ENCODE measurements at regions not wholly inside any gene's neighbourhood (a gene's known extent, or its start where the extent isn't known, plus 50 kb on each side); places are given as distances from the start of the nearest gene placed in this dataset.

DNA sequence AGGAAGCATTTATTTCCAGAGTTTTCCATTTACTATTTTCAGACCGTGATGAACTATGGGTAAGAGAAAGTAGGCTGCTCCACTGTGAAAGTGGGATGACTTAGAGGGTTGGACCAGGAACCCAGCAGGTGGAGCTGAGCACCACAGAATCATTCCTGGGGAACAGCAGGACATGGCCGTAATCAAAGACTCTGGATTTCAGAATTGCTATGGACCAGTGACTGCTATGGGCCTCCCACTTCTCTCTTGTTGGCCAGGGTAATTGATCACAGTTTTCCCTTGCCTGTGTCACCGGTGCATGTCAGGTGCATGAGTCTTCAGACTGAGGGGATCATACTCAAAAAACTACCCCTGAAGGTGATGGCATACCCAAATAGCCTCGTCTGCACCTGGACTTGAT is 90.6 kb upstream of the GPC1 start:
- Histone ChIP-seq H3K4me3 (ENCODE audit: insufficient read depth, low read depth, low read length) (no peak overlapping the region), H3K4me1 (ENCODE audit: control insufficient read depth, insufficient read depth, low read length) (no peaks in the 10 kb centered on the region)

DNA sequence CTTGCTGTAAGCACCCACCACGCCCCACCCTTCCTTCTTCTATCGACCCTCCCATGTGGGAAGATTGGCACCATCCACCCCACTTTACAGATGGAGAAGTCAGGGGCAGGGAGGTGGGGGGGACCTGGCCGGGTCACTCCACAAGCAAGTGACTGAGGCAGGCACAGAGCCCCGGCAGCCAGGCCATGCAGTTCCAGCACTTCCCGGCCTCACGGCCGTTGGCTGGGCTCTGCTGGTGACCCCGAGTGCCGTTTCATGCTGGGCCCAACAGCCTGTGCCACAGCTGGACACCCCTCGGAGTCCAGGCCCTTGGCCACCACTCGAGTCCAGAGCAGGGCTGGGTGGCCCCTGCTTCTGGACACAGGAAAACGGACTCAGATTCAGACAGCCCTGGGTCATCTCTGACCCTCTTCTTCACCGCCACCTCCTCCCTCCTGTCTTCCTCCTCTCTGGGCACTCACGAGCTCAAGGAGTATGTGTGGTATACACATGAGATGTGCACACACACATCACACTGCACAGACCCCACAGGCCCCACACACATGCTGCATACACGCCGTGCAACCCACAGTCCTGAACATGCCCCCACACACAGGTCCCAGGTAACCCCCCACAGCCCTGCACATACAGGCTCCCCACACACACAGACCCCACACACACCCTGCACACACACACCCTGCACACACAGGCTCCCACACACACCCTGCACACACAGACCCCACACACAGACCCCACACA is 89.3 kb upstream of the GPC1 start:
- WGBS, 2 experiments, result 91 to 93% methylated on average over 15 to 16 of the region's 16 CpGs
- no peaks in the 10 kb centered on the region for H3K36me3 ChIP-seq (ENCODE audit: control insufficient read depth, insufficient read depth, low read length)
- H3K9me3 ChIP-seq (ENCODE audit: control insufficient read depth, low read length), result no peaks in the 10 kb centered on the region
- H3K27ac ChIP-seq (ENCODE audit: insufficient read depth, low read depth, low read length, poor library complexity, severe bottlenecking), result no peak overlapping the region
- H3K4me3 ChIP-seq (ENCODE audit: insufficient read depth, low read depth, low read length), result no peak overlapping the region
- no peaks in the 10 kb centered on the region for H3K4me1 ChIP-seq (ENCODE audit: control insufficient read depth, insufficient read depth, low read length)
- no peaks in the 10 kb centered on the region for H3K27me3 ChIP-seq (ENCODE audit: control insufficient read depth, insufficient read depth, low read length, poor library complexity, severe bottlenecking)

More for the DNA sequence above, 90.6 kb upstream of the GPC1 start:
- H3K36me3 ChIP-seq (ENCODE audit: control insufficient read depth, insufficient read depth, low read length), result no peaks in the 10 kb centered on the region
- WGBS, 2 experiments, result 91 to 92% methylated on average over 4 of the region's 4 CpGs
- H3K27me3 ChIP-seq (ENCODE audit: control insufficient read depth, insufficient read depth, low read length, poor library complexity, severe bottlenecking), result no peaks in the 10 kb centered on the region
- no peak overlapping the region for H3K27ac ChIP-seq (ENCODE audit: insufficient read depth, low read depth, low read length, poor library complexity, severe bottlenecking)
- H3K9me3 ChIP-seq (ENCODE audit: control insufficient read depth, low read length), result no peaks in the 10 kb centered on the region

DNA sequence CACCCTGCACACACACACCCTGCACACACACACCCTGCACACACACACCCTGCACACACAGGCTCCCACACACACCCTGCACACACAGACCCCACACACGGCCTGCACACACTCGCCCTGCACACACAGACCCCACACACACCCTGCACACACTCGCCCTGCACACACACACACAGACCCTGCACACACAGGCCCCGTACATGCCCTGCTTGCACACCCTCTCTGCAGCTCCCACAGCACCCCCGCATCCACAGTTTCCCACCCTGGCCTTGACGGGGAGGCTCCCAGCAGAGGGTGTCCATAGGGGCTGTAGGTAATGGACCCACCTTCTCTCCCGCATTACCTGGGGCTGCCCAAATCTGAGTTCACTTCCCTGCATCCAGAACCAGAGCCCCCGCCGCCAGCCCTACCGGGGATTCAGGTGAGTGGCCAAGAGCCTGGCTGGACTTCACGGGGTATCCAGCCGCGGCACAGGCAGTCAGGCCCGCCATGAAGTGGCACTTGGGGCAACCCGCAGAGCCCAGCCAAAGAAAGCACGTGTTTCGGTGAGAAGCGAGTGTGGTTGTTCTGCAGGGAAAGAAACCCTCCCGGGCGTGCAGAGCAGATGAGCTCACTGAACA is 88.6 kb upstream of the GPC1 start:
- H3K27me3 ChIP-seq (ENCODE audit: control insufficient read depth, insufficient read depth, low read length, poor library complexity, severe bottlenecking), result no peaks in the 10 kb centered on the region
- H3K4me3 ChIP-seq (ENCODE audit: insufficient read depth, low read depth, low read length), result no peak overlapping the region
- H3K27ac ChIP-seq (ENCODE audit: insufficient read depth, low read depth, low read length, poor library complexity, severe bottlenecking), result no peak overlapping the region
- no peaks in the 10 kb centered on the region for H3K4me1 ChIP-seq (ENCODE audit: control insufficient read depth, insufficient read depth, low read length)
- no peaks in the 10 kb centered on the region for H3K36me3 ChIP-seq (ENCODE audit: control insufficient read depth, insufficient read depth, low read length)
- no peaks in the 10 kb centered on the region for H3K9me3 ChIP-seq (ENCODE audit: control insufficient read depth, low read length)
- WGBS, 2 experiments, result 88 to 90% methylated on average over 20 of the region's 20 CpGs

DNA sequence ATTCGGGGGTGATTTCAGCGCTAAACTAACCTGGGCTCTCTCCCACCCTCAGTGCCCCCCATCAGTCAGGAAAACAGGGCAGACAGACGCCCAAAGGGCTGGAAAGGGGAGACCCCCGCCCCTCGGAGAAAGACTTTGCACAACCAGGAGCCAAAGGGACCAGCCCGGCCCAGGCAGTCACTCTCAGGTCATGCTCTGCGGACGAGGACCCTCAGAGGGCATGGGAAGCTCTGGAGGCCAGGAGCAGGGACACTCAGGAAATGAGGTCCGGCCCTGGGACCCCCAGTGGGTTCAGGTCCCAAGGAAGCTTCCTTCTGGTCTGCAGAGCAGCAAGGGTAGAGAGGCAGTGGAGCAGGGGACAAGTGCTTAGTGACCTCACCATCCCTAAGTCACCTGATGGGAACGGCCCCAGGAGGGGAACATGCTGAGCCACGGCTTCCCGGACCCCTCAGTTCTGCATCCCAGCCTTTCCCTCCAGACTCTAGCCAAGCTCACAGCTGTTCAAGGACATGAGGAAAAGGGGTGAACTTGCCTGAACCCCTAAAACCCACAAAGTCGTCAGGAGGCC is 88.0 kb upstream of the GPC1 start:
- H3K9me3 ChIP-seq (ENCODE audit: control insufficient read depth, low read length), result no peaks in the 10 kb centered on the region
- H3K36me3 ChIP-seq (ENCODE audit: control insufficient read depth, insufficient read depth, low read length), result no peaks in the 10 kb centered on the region
- no peaks in the 10 kb centered on the region for H3K4me1 ChIP-seq (ENCODE audit: control insufficient read depth, insufficient read depth, low read length)
- no peak overlapping the region for H3K27ac ChIP-seq (ENCODE audit: insufficient read depth, low read depth, low read length, poor library complexity, severe bottlenecking)
- H3K27me3 ChIP-seq (ENCODE audit: control insufficient read depth, insufficient read depth, low read length, poor library complexity, severe bottlenecking), result no peaks in the 10 kb centered on the region
- WGBS, 2 experiments, result 93 to 94% methylated on average over 13 of the region's 13 CpGs
- H3K4me3 ChIP-seq (ENCODE audit: insufficient read depth, low read depth, low read length), result no peak overlapping the region

DNA sequence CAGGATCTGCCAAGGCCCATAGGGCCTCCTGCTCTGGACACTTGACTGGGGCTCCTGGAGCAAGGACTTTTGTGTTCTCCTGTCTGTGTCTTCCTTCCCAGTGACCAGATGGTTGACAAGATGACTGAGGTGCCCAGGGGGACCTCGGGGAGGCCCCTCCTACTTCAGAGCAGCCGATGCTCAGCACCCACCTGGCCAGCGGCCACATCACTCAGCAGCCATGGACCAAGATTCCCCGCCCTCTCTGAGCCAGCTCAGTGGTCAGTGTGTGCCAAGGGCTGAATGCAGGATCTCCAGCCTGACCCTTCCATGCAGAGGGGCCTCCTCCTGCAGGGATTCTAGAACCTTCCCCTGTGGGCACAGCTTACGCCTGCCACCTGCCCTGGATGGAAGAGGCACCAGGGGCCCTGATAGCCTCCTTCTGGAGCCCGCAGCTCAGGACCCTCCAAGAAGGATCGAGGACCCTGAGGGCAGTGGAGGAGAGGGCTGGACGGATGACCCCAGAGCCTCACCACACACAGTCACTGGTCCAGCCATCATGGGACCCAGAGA is 87.4 kb upstream of the GPC1 start:
- no peaks in the 10 kb centered on the region for H3K27me3 ChIP-seq (ENCODE audit: control insufficient read depth, insufficient read depth, low read length, poor library complexity, severe bottlenecking)
- H3K36me3 ChIP-seq (ENCODE audit: control insufficient read depth, insufficient read depth, low read length), result no peaks in the 10 kb centered on the region
- no peak overlapping the region for H3K4me3 ChIP-seq (ENCODE audit: insufficient read depth, low read depth, low read length)
- H3K4me1 ChIP-seq (ENCODE audit: control insufficient read depth, insufficient read depth, low read length), result no peaks in the 10 kb centered on the region
- no peak overlapping the region for H3K27ac ChIP-seq (ENCODE audit: insufficient read depth, low read depth, low read length, poor library complexity, severe bottlenecking)
- no peaks in the 10 kb centered on the region for H3K9me3 ChIP-seq (ENCODE audit: control insufficient read depth, low read length)
- WGBS, 2 experiments, result 90 to 93% methylated on average over 8 of the region's 8 CpGs

DNA sequence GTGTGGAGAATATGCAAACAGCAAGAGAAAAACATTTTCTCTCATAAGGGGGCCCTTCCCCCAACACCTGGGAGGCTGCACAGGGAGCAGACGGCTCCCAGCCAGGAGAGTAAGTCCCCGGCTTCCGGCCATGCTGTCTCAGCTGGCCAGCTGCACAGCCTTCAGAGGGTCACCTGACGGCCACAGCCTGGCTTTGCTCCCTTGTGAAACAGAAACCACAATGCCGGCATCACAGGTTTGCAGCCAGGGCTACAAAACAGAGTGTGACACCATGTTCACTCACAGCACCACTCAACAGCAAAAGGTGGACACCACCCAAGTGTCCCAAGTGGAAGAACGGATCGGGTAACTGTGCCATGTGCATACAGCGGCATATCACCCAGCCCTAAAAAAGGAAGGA is 86.9 kb upstream of the GPC1 start:
- no peaks in the 10 kb centered on the region for H3K27me3 ChIP-seq (ENCODE audit: control insufficient read depth, insufficient read depth, low read length, poor library complexity, severe bottlenecking)
- 89 to 94% methylated on average over 8 of the region's 8 CpGs for WGBS, 2 experiments

DNA sequence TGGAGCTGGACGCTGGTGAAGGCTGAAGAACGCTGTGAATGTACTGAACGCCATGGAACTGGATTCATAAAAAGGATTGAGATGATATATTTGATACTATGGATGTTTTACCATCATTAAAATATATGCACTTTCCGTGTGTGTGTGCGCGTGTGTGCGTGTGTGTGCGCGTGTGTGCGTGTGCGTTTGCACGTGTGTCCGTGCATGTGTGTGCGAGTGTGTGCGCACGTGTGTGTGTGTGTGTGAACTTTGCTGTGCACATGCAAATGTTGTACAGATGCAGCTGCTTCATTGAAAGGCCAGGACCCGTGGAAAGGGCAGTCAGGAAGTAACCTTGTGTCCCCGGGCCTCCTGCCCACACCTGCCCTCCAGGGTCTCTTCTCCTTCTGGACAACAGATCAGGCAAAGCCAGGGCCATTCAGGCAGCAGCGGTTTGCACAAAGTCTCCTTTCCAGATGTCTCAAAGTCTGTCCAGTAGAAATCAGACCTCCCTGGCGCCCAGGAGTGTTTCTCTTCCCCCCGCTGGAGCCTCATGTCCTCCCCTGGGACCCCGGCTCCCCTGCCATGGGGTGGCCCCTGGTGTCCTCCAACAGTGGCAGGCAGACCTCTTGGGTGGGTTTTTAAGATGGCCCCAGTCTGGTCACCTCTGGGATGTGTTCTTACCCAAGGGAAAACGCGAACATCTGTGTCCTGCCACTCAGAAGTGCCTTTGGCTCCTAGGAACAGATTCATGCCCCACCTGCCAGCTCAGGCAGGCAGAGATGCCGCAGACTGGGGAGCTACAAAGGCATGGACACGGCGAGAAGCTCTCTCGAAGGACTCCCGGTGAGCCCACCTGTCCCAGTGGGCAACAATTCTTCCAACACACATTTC is 86.1 kb upstream of the GPC1 start:
- WGBS, 2 experiments, result 85% methylated on average over 28 to 29 of the region's 29 CpGs
- Histone ChIP-seq H3K27me3 (ENCODE audit: control insufficient read depth, insufficient read depth, low read length, poor library complexity, severe bottlenecking) (no peaks in the 10 kb centered on the region), H3K4me3 (ENCODE audit: insufficient read depth, low read depth, low read length) (no peak overlapping the region), H3K9me3 (ENCODE audit: control insufficient read depth, low read length) (no peaks in the 10 kb centered on the region), H3K4me1 (ENCODE audit: control insufficient read depth, insufficient read depth, low read length) (no peaks in the 10 kb centered on the region), H3K36me3 (ENCODE audit: control insufficient read depth, insufficient read depth, low read length) (no peaks in the 10 kb centered on the region), H3K27ac (ENCODE audit: insufficient read depth, low read depth, low read length, poor library complexity, severe bottlenecking) (no peak overlapping the region)

More for the DNA sequence above, 86.9 kb upstream of the GPC1 start:
- H3K4me1 ChIP-seq (ENCODE audit: control insufficient read depth, insufficient read depth, low read length), result no peaks in the 10 kb centered on the region
- no peak overlapping the region for H3K4me3 ChIP-seq (ENCODE audit: insufficient read depth, low read depth, low read length)
- no peaks in the 10 kb centered on the region for H3K36me3 ChIP-seq (ENCODE audit: control insufficient read depth, insufficient read depth, low read length)
- no peaks in the 10 kb centered on the region for H3K9me3 ChIP-seq (ENCODE audit: control insufficient read depth, low read length)
- no peak overlapping the region for H3K27ac ChIP-seq (ENCODE audit: insufficient read depth, low read depth, low read length, poor library complexity, severe bottlenecking)

DNA sequence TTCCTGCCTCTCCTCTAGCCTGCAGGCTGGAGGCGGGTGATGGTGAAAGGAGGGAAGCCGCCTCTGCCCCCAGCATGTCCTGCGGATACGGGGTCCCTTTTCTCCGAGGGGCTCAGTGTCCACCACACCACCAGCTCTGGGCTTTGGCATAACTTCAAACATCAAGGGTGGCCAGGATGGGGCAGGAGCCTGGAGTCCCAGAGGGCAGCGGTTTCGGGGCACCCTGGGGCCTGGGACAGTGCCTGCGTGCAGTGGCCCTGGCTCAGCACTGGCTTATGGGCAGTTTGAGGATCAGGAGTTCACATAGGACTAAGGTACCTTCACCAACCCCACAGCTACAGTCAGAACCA is 85.5 kb upstream of the GPC1 start:
- WGBS, 2 experiments, result 93 to 95% methylated on average over 8 of the region's 8 CpGs
- H3K9me3 ChIP-seq (ENCODE audit: control insufficient read depth, low read length), result no peaks in the 10 kb centered on the region

DNA sequence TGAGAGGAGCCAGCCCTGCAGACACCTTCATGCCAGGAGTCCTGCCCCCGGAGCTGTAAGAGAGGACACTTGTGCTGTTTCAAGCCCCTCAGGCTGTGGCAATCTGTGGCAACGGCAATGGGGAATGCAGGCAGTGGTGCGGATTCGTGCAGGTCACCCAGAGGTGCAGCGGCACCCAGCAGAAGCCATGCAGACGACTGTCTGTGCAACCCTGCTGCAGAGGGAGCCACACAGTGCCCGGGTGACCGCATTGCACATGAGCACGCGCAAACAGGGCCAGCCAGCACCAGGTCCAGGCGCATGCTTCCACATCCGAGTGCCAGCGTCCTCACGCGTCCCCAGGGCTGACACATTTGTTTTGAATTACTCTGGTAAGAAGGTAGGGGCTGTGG is 84.8 kb upstream of the GPC1 start:
- no peaks in the 10 kb centered on the region for H3K4me1 ChIP-seq (ENCODE audit: control insufficient read depth, insufficient read depth, low read length)
- no peaks in the 10 kb centered on the region for H3K27me3 ChIP-seq (ENCODE audit: control insufficient read depth, insufficient read depth, low read length, poor library complexity, severe bottlenecking)
- no peak overlapping the region for H3K27ac ChIP-seq (ENCODE audit: insufficient read depth, low read depth, low read length, poor library complexity, severe bottlenecking)
- no peaks in the 10 kb centered on the region for H3K9me3 ChIP-seq (ENCODE audit: control insufficient read depth, low read length)
- 93% methylated on average over 15 of the region's 15 CpGs for WGBS, 2 experiments
- no peaks in the 10 kb centered on the region for H3K36me3 ChIP-seq (ENCODE audit: control insufficient read depth, insufficient read depth, low read length)
- H3K4me3 ChIP-seq (ENCODE audit: insufficient read depth, low read depth, low read length), result no peak overlapping the region

More for the DNA sequence above, 85.5 kb upstream of the GPC1 start:
- Histone ChIP-seq H3K4me1 (ENCODE audit: control insufficient read depth, insufficient read depth, low read length) (no peaks in the 10 kb centered on the region), H3K27me3 (ENCODE audit: control insufficient read depth, insufficient read depth, low read length, poor library complexity, severe bottlenecking) (no peaks in the 10 kb centered on the region), H3K27ac (ENCODE audit: insufficient read depth, low read depth, low read length, poor library complexity, severe bottlenecking) (no peak overlapping the region), H3K4me3 (ENCODE audit: insufficient read depth, low read depth, low read length) (no peak overlapping the region), H3K36me3 (ENCODE audit: control insufficient read depth, insufficient read depth, low read length) (no peaks in the 10 kb centered on the region)
